ENCODE measurements at regions not wholly inside any gene's neighbourhood (a gene's known extent, or its start where the extent isn't known, plus 50 kb on each side); places are given as distances from the start of the nearest gene placed in this dataset.
A peak's percentile ranks its signal among the peaks of the same experiment; 100 is the strongest.
"Not testable (repeated sequence)": the region's sequence is repeated elsewhere in the genome, so short reads cannot be mapped to it uniquely, and the experiment has no call there.

- DNase-seq (ENCODE audit: low read depth in 2 of 2): no peak
Observed at GRCh38 chr9:124125651-124125977, 114.0 kb downstream of the LHX2 start.

GRCh38 chr9:124126648-124127646 is 115.4 kb downstream of the LHX2 start:
- DNase-seq (ENCODE audit: low read depth in 2 of 2): peak; percentile 70 to 80

- no peak for DNase-seq (ENCODE audit: low read depth in 2 of 2)
Observed at GRCh38 chr9:124128568-124129166, 117.1 kb downstream of the LHX2 start.

- DNase-seq (ENCODE audit: low read depth in 2 of 2): no peak
Observed at GRCh38 chr9:124130277-124131075, 118.9 kb downstream of the LHX2 start.

GRCh38 chr9:124131518-124131917 is 120.0 kb downstream of the LHX2 start:
- DNase-seq (ENCODE audit: low read depth in 2 of 2): not testable (repeated sequence)

GRCh38 chr9:124132671-124133147 is 121.1 kb downstream of the LHX2 start:
- DNase-seq (ENCODE audit: low read depth in 2 of 2): no peak

GRCh38 chr9:124133727-124134126 is 122.2 kb downstream of the LHX2 start:
- no peak for DNase-seq (ENCODE audit: low read depth in 2 of 2)

GRCh38 chr9:124134526-124134925 is 123.0 kb downstream of the LHX2 start:
- no peak for DNase-seq (ENCODE audit: low read depth in 2 of 2)

GRCh38 chr9:124135813-124136365 is 121.9 kb upstream of the NEK6 start:
- no peak for DNase-seq (ENCODE audit: low read depth in 2 of 2)

GRCh38 chr9:124137009-124137943 is 120.5 kb upstream of the NEK6 start:
- DNase-seq (ENCODE audit: low read depth in 2 of 2): no peak

GRCh38 chr9:124137944-124138335 is 119.8 kb upstream of the NEK6 start:
- no peak for DNase-seq (ENCODE audit: low read depth in 2 of 2)

GRCh38 chr9:124139001-124139400 is 118.7 kb upstream of the NEK6 start:
- no peak for DNase-seq (ENCODE audit: low read depth in 2 of 2)

GRCh38 chr9:124140941-124141568 is 116.7 kb upstream of the NEK6 start:
- DNase-seq (ENCODE audit: low read depth in 2 of 2): no peak

GRCh38 chr9:124144561-124145123 is 113.1 kb upstream of the NEK6 start:
- not testable (repeated sequence) for DNase-seq (ENCODE audit: low read depth in 2 of 2)

GRCh38 chr9:124146031-124146561 is 111.7 kb upstream of the NEK6 start:
- no peak for DNase-seq (ENCODE audit: low read depth in 2 of 2)

GRCh38 chr9:124149992-124150391 is 107.8 kb upstream of the NEK6 start:
- DNase-seq (ENCODE audit: low read depth in 2 of 2): no peak

GRCh38 chr9:124163760-124164255 is 93.9 kb upstream of the NEK6 start:
- DNase-seq (ENCODE audit: low read depth in 2 of 2): no peak

GRCh38 chr9:124164811-124165210 is 92.9 kb upstream of the NEK6 start:
- no peak for DNase-seq (ENCODE audit: low read depth in 2 of 2)

- no peak for DNase-seq (ENCODE audit: low read depth in 2 of 2)
Observed at GRCh38 chr9:124174433-124174832, 83.3 kb upstream of the NEK6 start.
